Activated T-cell treated with anti-CD3 and anti-CD28 coated beads, Interleukin-2, amount 50 U/mL, for 24 hours (primary cell): ENCODE measurements at regions not wholly inside any gene's neighbourhood (a gene's known extent, or its start where the extent isn't known, plus 50 kb on each side); places are given as distances from the start of the nearest gene placed in this dataset.

Experiments used
- DNase-seq: peaks from one replicate; pipeline ENCODE4 v3.0.0-alpha.2; 2020
- H3K27ac Mint-ChIP-seq: 2 replicates; pipeline ENCODE4 v1.8.0; 2020; ENCODE audit warnings: mild to moderate bottlenecking, mixed read lengths
- H3K27me3 Mint-ChIP-seq: 2 replicates; pipeline ENCODE4 v1.8.0; 2020; ENCODE audit warnings: mixed read lengths
- H3K36me3 Mint-ChIP-seq: 2 replicates; pipeline ENCODE4 v1.8.0; 2020; ENCODE audit warnings: low read depth, mixed read lengths
- H3K4me1 Mint-ChIP-seq: 2 replicates; pipeline ENCODE4 v1.8.0; 2020; ENCODE audit warnings: low read depth, mixed read lengths
- H3K4me3 Mint-ChIP-seq: 2 replicates; pipeline ENCODE4 v1.8.0; 2020; ENCODE audit warnings: mild to moderate bottlenecking, moderate library complexity, mixed read lengths
- H3K9me3 Mint-ChIP-seq: 2 replicates; pipeline ENCODE4 v1.8.0; 2020; ENCODE audit warnings: mixed read lengths

GRCh38 chr6:153616506-153616905 lies 422.5 kb upstream of the OPRM1 start:
- Mint-ChIP-seq H3K27ac (no peak overlapping the region), H3K36me3 (no peaks in the 10 kb centered on the region), H3K4me3 (no peak overlapping the region), H3K4me1 (no peaks in the 10 kb centered on the region), H3K9me3 (no peaks in the 10 kb centered on the region), H3K27me3 (no peaks in the 10 kb centered on the region)
- DNase-seq, result no peak

- Mint-ChIP-seq H3K4me3 (no peak overlapping the region), H3K36me3 (no peaks in the 10 kb centered on the region), H3K27ac (no peak overlapping the region), H3K9me3 (no peaks in the 10 kb centered on the region), H3K27me3 (no peaks in the 10 kb centered on the region), H3K4me1 (no peaks in the 10 kb centered on the region)
- DNase-seq, result no peak
These were observed 425.2 kb upstream of the OPRM1 start for GRCh38 chr6:153613719-153614455.

GRCh38 chr6:153602401-153602800 lies 436.6 kb upstream of the OPRM1 start:
- no peak for DNase-seq
- Mint-ChIP-seq H3K9me3 (no peaks in the 10 kb centered on the region), H3K4me3 (no peak overlapping the region), H3K4me1 (no peaks in the 10 kb centered on the region), H3K27me3 (no peaks in the 10 kb centered on the region), H3K36me3 (no peaks in the 10 kb centered on the region), H3K27ac (no peak overlapping the region)

- no peaks in the 10 kb centered on the region for H3K27me3 Mint-ChIP-seq
- H3K9me3 Mint-ChIP-seq, result no peaks in the 10 kb centered on the region
- H3K27ac Mint-ChIP-seq, result no peak overlapping the region
- no peaks in the 10 kb centered on the region for H3K36me3 Mint-ChIP-seq
- H3K4me1 Mint-ChIP-seq, result no peaks in the 10 kb centered on the region
- no peak overlapping the region for H3K4me3 Mint-ChIP-seq
- DNase-seq, result no peak
These were observed 439.1 kb upstream of the OPRM1 start for GRCh38 chr6:153599901-153600300.

- Mint-ChIP-seq H3K27ac (no peak overlapping the region), H3K27me3 (no peaks in the 10 kb centered on the region), H3K36me3 (no peaks in the 10 kb centered on the region), H3K4me1 (peaks cover 3% of the 10 kb centered on the region), H3K9me3 (no peaks in the 10 kb centered on the region), H3K4me3 (no peak overlapping the region)
- no peak for DNase-seq
These were observed 443.1 kb upstream of the OPRM1 start for GRCh38 chr6:153595903-153596302.

GRCh38 chr6:153594871-153595270 lies 444.2 kb upstream of the OPRM1 start:
- Mint-ChIP-seq H3K27me3 (no peaks in the 10 kb centered on the region), H3K36me3 (no peaks in the 10 kb centered on the region), H3K4me3 (no peak overlapping the region), H3K9me3 (no peaks in the 10 kb centered on the region), H3K4me1 (peaks cover 3% of the 10 kb centered on the region), H3K27ac (no peak overlapping the region)
- DNase-seq, result no peak

GRCh38 chr6:153591159-153591558 lies 447.9 kb upstream of the OPRM1 start:
- peaks cover 3% of the 10 kb centered on the region for H3K4me1 Mint-ChIP-seq
- no peaks in the 10 kb centered on the region for H3K27me3 Mint-ChIP-seq
- H3K9me3 Mint-ChIP-seq, result no peaks in the 10 kb centered on the region
- H3K4me3 Mint-ChIP-seq, result no peak overlapping the region
- no peak for DNase-seq
- no peaks in the 10 kb centered on the region for H3K36me3 Mint-ChIP-seq
- no peak overlapping the region for H3K27ac Mint-ChIP-seq

- H3K27me3 Mint-ChIP-seq, result no peaks in the 10 kb centered on the region
- H3K27ac Mint-ChIP-seq, result no peak overlapping the region
- no peak for DNase-seq
- no peaks in the 10 kb centered on the region for H3K9me3 Mint-ChIP-seq
- no peak overlapping the region for H3K4me3 Mint-ChIP-seq
- peaks cover 3% of the 10 kb centered on the region for H3K4me1 Mint-ChIP-seq
- no peaks in the 10 kb centered on the region for H3K36me3 Mint-ChIP-seq
These were observed 448.6 kb upstream of the OPRM1 start for GRCh38 chr6:153590411-153590810.

GRCh38 chr6:153588330-153588729 lies 450.7 kb upstream of the OPRM1 start:
- H3K4me3 Mint-ChIP-seq, result no peak overlapping the region
- no peaks in the 10 kb centered on the region for H3K27me3 Mint-ChIP-seq
- no peak for DNase-seq
- H3K27ac Mint-ChIP-seq, result no peak overlapping the region
- H3K4me1 Mint-ChIP-seq, result peaks cover 3% of the 10 kb centered on the region
- no peaks in the 10 kb centered on the region for H3K9me3 Mint-ChIP-seq
- no peaks in the 10 kb centered on the region for H3K36me3 Mint-ChIP-seq

GRCh38 chr6:153583685-153584084 lies 452.6 kb upstream of the RGS17 start:
- no peaks in the 10 kb centered on the region for H3K27me3 Mint-ChIP-seq
- H3K36me3 Mint-ChIP-seq, result no peaks in the 10 kb centered on the region
- H3K9me3 Mint-ChIP-seq, result no peaks in the 10 kb centered on the region
- H3K27ac Mint-ChIP-seq, result no peak overlapping the region
- H3K4me3 Mint-ChIP-seq, result no peak overlapping the region
- no peak for DNase-seq
- H3K4me1 Mint-ChIP-seq, result no peaks in the 10 kb centered on the region

- Mint-ChIP-seq H3K4me1 (no peaks in the 10 kb centered on the region), H3K27me3 (no peaks in the 10 kb centered on the region), H3K27ac (no peak overlapping the region), H3K9me3 (peaks cover 2% of the 10 kb centered on the region), H3K36me3 (no peaks in the 10 kb centered on the region), H3K4me3 (no peak overlapping the region)
- DNase-seq, result no peak
These were observed 449.7 kb upstream of the RGS17 start for GRCh38 chr6:153580776-153581175.

- Mint-ChIP-seq H3K36me3 (no peaks in the 10 kb centered on the region), H3K9me3 (peaks cover 2% of the 10 kb centered on the region), H3K4me3 (no peak overlapping the region), H3K27ac (no peak overlapping the region), H3K27me3 (no peaks in the 10 kb centered on the region), H3K4me1 (no peaks in the 10 kb centered on the region)
- no peak for DNase-seq
These were observed 444.4 kb upstream of the RGS17 start for GRCh38 chr6:153575528-153575927.

GRCh38 chr6:153574231-153574630 lies 443.1 kb upstream of the RGS17 start:
- no peak for DNase-seq
- Mint-ChIP-seq H3K4me1 (no peaks in the 10 kb centered on the region), H3K27me3 (no peaks in the 10 kb centered on the region), H3K4me3 (no peak overlapping the region), H3K9me3 (peaks cover 2% of the 10 kb centered on the region), H3K27ac (no peak overlapping the region), H3K36me3 (no peaks in the 10 kb centered on the region)

- no peak for DNase-seq
- Mint-ChIP-seq H3K36me3 (no peaks in the 10 kb centered on the region), H3K4me3 (no peak overlapping the region), H3K27ac (no peak overlapping the region), H3K4me1 (no peaks in the 10 kb centered on the region), H3K27me3 (no peaks in the 10 kb centered on the region), H3K9me3 (no peaks in the 10 kb centered on the region)
These were observed 441.3 kb upstream of the RGS17 start for GRCh38 chr6:153572371-153572770.

GRCh38 chr6:153568628-153569027 lies 437.5 kb upstream of the RGS17 start:
- Mint-ChIP-seq H3K9me3 (no peaks in the 10 kb centered on the region), H3K36me3 (no peaks in the 10 kb centered on the region), H3K4me1 (no peaks in the 10 kb centered on the region), H3K27ac (no peak overlapping the region), H3K4me3 (no peak overlapping the region), H3K27me3 (no peaks in the 10 kb centered on the region)
- DNase-seq, result no peak

GRCh38 chr6:153564803-153565202 lies 433.7 kb upstream of the RGS17 start:
- H3K27ac Mint-ChIP-seq, result no peak overlapping the region
- H3K9me3 Mint-ChIP-seq, result no peaks in the 10 kb centered on the region
- H3K4me3 Mint-ChIP-seq, result no peak overlapping the region
- no peaks in the 10 kb centered on the region for H3K36me3 Mint-ChIP-seq
- no peaks in the 10 kb centered on the region for H3K27me3 Mint-ChIP-seq
- no peaks in the 10 kb centered on the region for H3K4me1 Mint-ChIP-seq
- no peak for DNase-seq
